SK-N-SH (cell line): ENCODE measurements at regions not wholly inside any gene's neighbourhood (a gene's known extent, or its start where the extent isn't known, plus 50 kb on each side); places are given as distances from the start of the nearest gene placed in this dataset.

Source experiments
- CTCF ChIA-PET: fragments of 300-600, 350-600 bp; formaldehyde crosslinking; extraction: SDS; loops from one replicate; lab custom pipeline; 2021; lab: Yijun Ruan, JAX
- POLR2A ChIA-PET: fragments of 350-600 bp; sonication (Branson Sonifier 250); formaldehyde crosslinking; extraction: SDS; loops from one replicate; lab custom pipeline; 2020; ENCODE audit warnings: antibody characterized with exemption, inconsistent platforms; lab: Yijun Ruan, JAX
- DNase-seq: peaks from one replicate; pipeline ENCODE4 v3.0.0; 2012
- H2AFZ ChIP-seq: fragments of 200-600 bp; sonication (generic); 2 replicates; pipeline ENCODE4 v1.8.1; 2016; ENCODE audit warnings: antibody characterized with exemption, mild to moderate bottlenecking, low read depth
- H3F3A ChIP-seq: fragments of 200-600 bp; sonication (generic); replicated peaks from 2 replicates; pipeline ENCODE3; 2016; ENCODE audit warnings: antibody characterized with exemption, mild to moderate bottlenecking; ENCODE audit not compliant: insufficient read depth
- H3K27ac ChIP-seq, 2 experiments: fragments of 200-500 bp in 1 of 2; fragments of 200-600 bp in 1 of 2; sonication (Bioruptor generic) in 1 of 2; sonication (generic), shearing (Covaris generic) in 1 of 2; 2 replicates each; pipeline versions ENCODE4 v1.5.1 to v1.6.1; 2014 to 2016; ENCODE audit warnings: low read depth in 2 of 2, inconsistent platforms in 1 of 2, low read length in 1 of 2, mild to moderate bottlenecking in 1 of 2, mixed read lengths in 1 of 2
- H3K27me3 ChIP-seq: fragments of 200-600 bp; sonication (generic), shearing (Covaris generic); 2 replicates; pipeline ENCODE4 v1.6.1; 2016; ENCODE audit warnings: mixed run types; ENCODE audit not compliant: insufficient read depth
- H3K36me3 ChIP-seq, 2 experiments: fragments of 200-500 bp in 1 of 2; fragments of 200-600 bp in 1 of 2; sonication (Bioruptor generic) in 1 of 2; sonication (generic) in 1 of 2; replicated peaks in 1 of 2; 2 replicates each; pipeline versions ENCODE3 to v1.5.1; 2014 to 2016; ENCODE audit warnings: low read length in 1 of 2, mild to moderate bottlenecking in 1 of 2; ENCODE audit not compliant: insufficient read depth in 2 of 2, control insufficient read depth in 1 of 2
- H3K4me1 ChIP-seq, 2 experiments: fragments of 200-500 bp in 1 of 2; fragments of 200-600 bp in 1 of 2; sonication (Bioruptor generic) in 1 of 2; sonication (generic), shearing (Covaris generic) in 1 of 2; 2 replicates each; pipeline versions ENCODE4 v1.5.1 to v1.6.1; 2014 to 2016; ENCODE audit warnings: low read depth in 1 of 2, low read length in 1 of 2, mixed run types in 1 of 2; ENCODE audit not compliant: insufficient read depth in 2 of 2, control insufficient read depth in 1 of 2
- H3K4me2 ChIP-seq: fragments of 200-600 bp; sonication (generic), shearing (Covaris generic); 2 replicates; pipeline ENCODE4 v1.6.1; 2017; ENCODE audit warnings: mixed run types
- H3K4me3 ChIP-seq, 2 experiments: fragments of 200-500 bp in 1 of 2; fragments of 200-600 bp in 1 of 2; sonication (Bioruptor generic) in 1 of 2; sonication (generic), shearing (Covaris generic) in 1 of 2; 2 replicates each; pipeline versions ENCODE4 v1.5.1 to v1.8.1; 2014 to 2016; ENCODE audit warnings: low read depth in 2 of 2, inconsistent platforms in 1 of 2, low read length in 1 of 2, mild to moderate bottlenecking in 1 of 2, mixed read lengths in 1 of 2, moderate library complexity in 1 of 2
- H3K79me2 ChIP-seq: fragments of 200-600 bp; sonication (generic); 2 replicates; pipeline ENCODE4 v1.8.1; 2017; ENCODE audit warnings: mild to moderate bottlenecking; ENCODE audit not compliant: insufficient read depth
- H3K9ac ChIP-seq: fragments of 200-600 bp; sonication (generic); 2 replicates; pipeline ENCODE4 v1.6.1; 2017; ENCODE audit warnings: mixed run types
- H3K9me2 ChIP-seq: fragments of 200-600 bp; sonication (generic); 2 replicates; pipeline ENCODE4 v1.6.1; 2017; ENCODE audit warnings: mixed run types
- H3K9me3 ChIP-seq: fragments of 200-600 bp; sonication (generic); 2 replicates; pipeline ENCODE4 v1.6.1; 2017; ENCODE audit warnings: mixed run types, mild to moderate bottlenecking, moderate library complexity
- H4K20me1 ChIP-seq: fragments of 200-600 bp; sonication (generic); 2 replicates; pipeline ENCODE4 v1.6.1; 2017; ENCODE audit warnings: mild to moderate bottlenecking, mixed run types; ENCODE audit not compliant: insufficient read depth
- CHD2 ChIP-seq: fragments of 150-350 bp; IDR thresholded peaks from 2 replicates; pipeline ENCODE4 v1.6.1; 2018; ENCODE audit warnings: low read length; ENCODE audit not compliant: partially characterized antibody
- ELF1 ChIP-seq: IDR thresholded peaks from 2 replicates; pipeline ENCODE4 v1.4.0; 2012
- FOSL2 ChIP-seq: IDR thresholded peaks from 2 replicates; pipeline ENCODE4 v1.4.0; 2012; ENCODE audit warnings: low read depth, mild to moderate bottlenecking, moderate library complexity, borderline replicate concordance
- FOXM1 ChIP-seq: IDR thresholded peaks from 2 replicates; pipeline ENCODE4 v1.4.0; 2012; ENCODE audit warnings: low read depth, mild to moderate bottlenecking
- GATA2 ChIP-seq: sonication (generic); formaldehyde crosslinking; IDR thresholded peaks from 2 replicates; pipeline ENCODE4 v1.5.0; 2020; ENCODE audit warnings: mild to moderate bottlenecking, missing genetic modification reagents
- JUND ChIP-seq: IDR thresholded peaks from 2 replicates; pipeline ENCODE4 v1.4.0; 2012
- RFX5 ChIP-seq: IDR thresholded peaks from 2 replicates; pipeline ENCODE4 v1.6.1; 2012; ENCODE audit warnings: mild to moderate bottlenecking, improper control_type of control experiment, low read length
- RXRA ChIP-seq: IDR thresholded peaks from 2 replicates; pipeline ENCODE4 v1.4.0; 2012; ENCODE audit warnings: low read depth, mild to moderate bottlenecking, borderline replicate concordance
- TAF1 ChIP-seq: IDR thresholded peaks from 2 replicates; pipeline ENCODE4 v1.6.1; 2012; ENCODE audit warnings: low read depth, mild to moderate bottlenecking, low read length, moderate library complexity, borderline replicate concordance
- TCF12 ChIP-seq: IDR thresholded peaks from 2 replicates; pipeline ENCODE4 v1.4.0; 2012
- YY1 ChIP-seq: IDR thresholded peaks from 2 replicates; pipeline ENCODE4 v1.4.0; 2012; ENCODE audit warnings: low read depth, mild to moderate bottlenecking
- WGBS: methylation state at CpG from one replicate; pipeline ENCODE4 v1.1.6; 2017; ENCODE audit warnings: low lambda C conversion rate; 5-methylcytosine and 5-hydroxymethylcytosine counted together
- TF ChIP-seq, protein P1 (sequence below): fragments of 150-350 bp; IDR thresholded peaks from 2 replicates; pipeline ENCODE4 v1.6.1; 2017; ENCODE audit warnings: antibody characterized with exemption, low read length, low read depth, borderline replicate concordance
- TF ChIP-seq, protein P2 (sequence below): fragments of 150-350 bp; IDR thresholded peaks from 2 replicates; pipeline ENCODE4 v1.6.1; 2016; ENCODE audit warnings: mild to moderate bottlenecking, low read depth, low read length
- TF ChIP-seq, protein P3 (sequence below): fragments of 200-600 bp; sonication (generic); IDR thresholded peaks from 2 replicates; pipeline ENCODE4 v1.6.1; 2017; ENCODE audit warnings: antibody characterized with exemption, mild to moderate bottlenecking, moderate library complexity
- TF ChIP-seq, protein P4 (sequence below): IDR thresholded peaks from 2 replicates; pipeline ENCODE4 v1.4.0; 2012; ENCODE audit warnings: low read depth, borderline replicate concordance
- TF ChIP-seq, protein P5 (sequence below): IDR thresholded peaks from 2 replicates; pipeline ENCODE4; 2012

DNA sequence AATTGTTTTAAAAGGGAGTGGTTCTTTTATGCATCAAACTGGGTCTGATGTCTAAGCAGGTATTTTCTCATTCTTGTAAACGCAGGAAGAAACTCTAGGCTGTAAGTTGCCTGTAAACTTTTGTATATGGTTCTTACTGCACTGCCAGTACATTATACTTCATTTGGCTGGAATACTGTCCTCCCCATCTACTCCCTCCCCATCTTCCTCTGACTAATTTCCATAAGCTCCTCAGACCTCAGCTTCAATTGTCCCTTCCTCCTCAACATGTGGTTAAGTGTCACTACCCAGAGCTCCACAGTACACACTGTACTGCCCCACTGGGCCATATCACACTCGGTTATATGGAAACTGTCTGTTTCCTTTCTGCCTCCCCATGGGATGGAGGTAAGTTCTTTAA is 161.4 kb upstream of the MDFIC start:
- Histone ChIP-seq H3K4me1 (no peaks in the 10 kb centered on the region), H3K27ac (no peak overlapping the region)
- no peak for TF ChIP-seq ELF1
- TF ChIP-seq, protein P1, sequence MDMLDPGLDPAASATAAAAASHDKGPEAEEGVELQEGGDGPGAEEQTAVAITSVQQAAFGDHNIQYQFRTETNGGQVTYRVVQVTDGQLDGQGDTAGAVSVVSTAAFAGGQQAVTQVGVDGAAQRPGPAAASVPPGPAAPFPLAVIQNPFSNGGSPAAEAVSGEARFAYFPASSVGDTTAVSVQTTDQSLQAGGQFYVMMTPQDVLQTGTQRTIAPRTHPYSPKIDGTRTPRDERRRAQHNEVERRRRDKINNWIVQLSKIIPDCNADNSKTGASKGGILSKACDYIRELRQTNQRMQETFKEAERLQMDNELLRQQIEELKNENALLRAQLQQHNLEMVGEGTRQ: no peak
- TF ChIP-seq CHD2: no peak
- TF ChIP-seq FOXM1: no peak
- no peak for TF ChIP-seq YY1
- TF ChIP-seq, protein P2, sequence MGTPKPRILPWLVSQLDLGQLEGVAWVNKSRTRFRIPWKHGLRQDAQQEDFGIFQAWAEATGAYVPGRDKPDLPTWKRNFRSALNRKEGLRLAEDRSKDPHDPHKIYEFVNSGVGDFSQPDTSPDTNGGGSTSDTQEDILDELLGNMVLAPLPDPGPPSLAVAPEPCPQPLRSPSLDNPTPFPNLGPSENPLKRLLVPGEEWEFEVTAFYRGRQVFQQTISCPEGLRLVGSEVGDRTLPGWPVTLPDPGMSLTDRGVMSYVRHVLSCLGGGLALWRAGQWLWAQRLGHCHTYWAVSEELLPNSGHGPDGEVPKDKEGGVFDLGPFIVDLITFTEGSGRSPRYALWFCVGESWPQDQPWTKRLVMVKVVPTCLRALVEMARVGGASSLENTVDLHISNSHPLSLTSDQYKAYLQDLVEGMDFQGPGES: no peak
- TF ChIP-seq GATA2 (CRISPR knock-in tag): no peak
- TF ChIP-seq, protein P3, sequence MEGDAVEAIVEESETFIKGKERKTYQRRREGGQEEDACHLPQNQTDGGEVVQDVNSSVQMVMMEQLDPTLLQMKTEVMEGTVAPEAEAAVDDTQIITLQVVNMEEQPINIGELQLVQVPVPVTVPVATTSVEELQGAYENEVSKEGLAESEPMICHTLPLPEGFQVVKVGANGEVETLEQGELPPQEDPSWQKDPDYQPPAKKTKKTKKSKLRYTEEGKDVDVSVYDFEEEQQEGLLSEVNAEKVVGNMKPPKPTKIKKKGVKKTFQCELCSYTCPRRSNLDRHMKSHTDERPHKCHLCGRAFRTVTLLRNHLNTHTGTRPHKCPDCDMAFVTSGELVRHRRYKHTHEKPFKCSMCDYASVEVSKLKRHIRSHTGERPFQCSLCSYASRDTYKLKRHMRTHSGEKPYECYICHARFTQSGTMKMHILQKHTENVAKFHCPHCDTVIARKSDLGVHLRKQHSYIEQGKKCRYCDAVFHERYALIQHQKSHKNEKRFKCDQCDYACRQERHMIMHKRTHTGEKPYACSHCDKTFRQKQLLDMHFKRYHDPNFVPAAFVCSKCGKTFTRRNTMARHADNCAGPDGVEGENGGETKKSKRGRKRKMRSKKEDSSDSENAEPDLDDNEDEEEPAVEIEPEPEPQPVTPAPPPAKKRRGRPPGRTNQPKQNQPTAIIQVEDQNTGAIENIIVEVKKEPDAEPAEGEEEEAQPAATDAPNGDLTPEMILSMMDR: no peak
- TF ChIP-seq TCF12: no peak
- TF ChIP-seq, protein P4, sequence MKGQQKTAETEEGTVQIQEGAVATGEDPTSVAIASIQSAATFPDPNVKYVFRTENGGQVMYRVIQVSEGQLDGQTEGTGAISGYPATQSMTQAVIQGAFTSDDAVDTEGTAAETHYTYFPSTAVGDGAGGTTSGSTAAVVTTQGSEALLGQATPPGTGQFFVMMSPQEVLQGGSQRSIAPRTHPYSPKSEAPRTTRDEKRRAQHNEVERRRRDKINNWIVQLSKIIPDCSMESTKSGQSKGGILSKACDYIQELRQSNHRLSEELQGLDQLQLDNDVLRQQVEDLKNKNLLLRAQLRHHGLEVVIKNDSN: no peak
- TF ChIP-seq RXRA: no peak
- TF ChIP-seq, all 33 proteins: peak for 0
- no peaks in the 10 kb centered on the region for H4K20me1 ChIP-seq
- DNase-seq: no peak
- no peaks in the 10 kb centered on the region for H3F3A ChIP-seq
- ChIA-PET CTCF (no interaction called here), POLR2A (no interaction called here)
- no peaks in the 10 kb centered on the region for H3K79me2 ChIP-seq
- H3K4me2 ChIP-seq: no peak overlapping the region
- H3K36me3 ChIP-seq: no peaks in the 10 kb centered on the region
- H2AFZ ChIP-seq: no peak overlapping the region
- WGBS: 6% methylated on average over 2 of the region's 2 CpGs
- no peak overlapping the region for H3K9ac ChIP-seq
- peaks cover 11% of the 10 kb centered on the region; the same call in 1 of the 2 replicates for H3K27me3 ChIP-seq
- H3K4me3 ChIP-seq: no peak overlapping the region
- H3K9me2 ChIP-seq: no peaks in the 10 kb centered on the region
- no peaks in the 10 kb centered on the region for H3K9me3 ChIP-seq

DNA sequence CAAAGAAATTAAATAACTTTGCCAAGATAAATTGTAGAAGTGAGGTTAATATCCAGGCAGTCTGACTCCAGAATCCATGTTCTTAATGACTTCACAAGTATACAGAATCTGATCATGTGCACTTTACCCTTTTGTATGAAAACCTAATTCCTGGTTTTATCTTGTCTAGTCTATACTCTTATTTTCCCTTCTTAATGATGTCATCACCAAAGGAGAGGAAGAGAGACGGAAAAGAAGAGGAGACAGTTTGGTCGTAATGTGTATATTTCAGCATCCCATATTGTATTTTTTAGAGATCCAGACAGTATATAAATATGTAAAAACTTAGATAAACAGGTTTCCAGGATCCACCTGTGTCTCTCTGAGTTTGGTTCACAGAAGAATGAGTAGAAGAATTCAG is 159.9 kb upstream of the MDFIC start:
- Histone ChIP-seq H3F3A (no peaks in the 10 kb centered on the region), H3K9ac (no peak overlapping the region), H3K27me3 (peaks cover 5% of the 10 kb centered on the region; the same call in 1 of the 2 replicates), H2AFZ (no peak overlapping the region), H3K4me3 (no peak overlapping the region), H3K4me2 (no peak overlapping the region), H3K79me2 (no peaks in the 10 kb centered on the region), H3K36me3 (no peaks in the 10 kb centered on the region), H3K9me2 (no peaks in the 10 kb centered on the region), H3K9me3 (no peaks in the 10 kb centered on the region), H4K20me1 (no peaks in the 10 kb centered on the region), H3K27ac (no peak overlapping the region)
- POLR2A ChIA-PET: no interaction called here
- CTCF ChIA-PET: no interaction called here
- no peak for DNase-seq
- WGBS: 13% methylated on average over 2 of the region's 2 CpGs
- TF ChIP-seq JUND (no peak), FOSL2 (no peak), RFX5 (no peak), TAF1 (no peak)
- TF ChIP-seq, protein P5, sequence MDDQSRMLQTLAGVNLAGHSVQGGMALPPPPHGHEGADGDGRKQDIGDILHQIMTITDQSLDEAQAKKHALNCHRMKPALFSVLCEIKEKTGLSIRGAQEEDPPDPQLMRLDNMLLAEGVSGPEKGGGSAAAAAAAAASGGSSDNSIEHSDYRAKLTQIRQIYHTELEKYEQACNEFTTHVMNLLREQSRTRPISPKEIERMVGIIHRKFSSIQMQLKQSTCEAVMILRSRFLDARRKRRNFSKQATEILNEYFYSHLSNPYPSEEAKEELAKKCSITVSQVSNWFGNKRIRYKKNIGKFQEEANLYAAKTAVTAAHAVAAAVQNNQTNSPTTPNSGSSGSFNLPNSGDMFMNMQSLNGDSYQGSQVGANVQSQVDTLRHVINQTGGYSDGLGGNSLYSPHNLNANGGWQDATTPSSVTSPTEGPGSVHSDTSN: no peak
- TF ChIP-seq, all 33 proteins: peak for 0
- H3K4me1 ChIP-seq: no peaks in the 10 kb centered on the region
